ENCODE measurements at regions not wholly inside any gene's neighbourhood (a gene's known extent, or its start where the extent isn't known, plus 50 kb on each side); places are given as distances from the start of the nearest gene placed in this dataset.
A peak's percentile ranks its signal among the peaks of the same experiment; 100 is the strongest.
"Not testable (repeated sequence)": the region's sequence is repeated elsewhere in the genome, so short reads cannot be mapped to it uniquely, and the experiment has no call there.

GRCh38 chr4:134622199-134622598 lies 420.6 kb upstream of the PABPC4L start:
- peak; percentile 24 to 71 (median 35) for ATAC-seq
- FAIRE-seq: no peak
- intact Hi-C loops (cut with DNase I): no loop called here
- Histone ChIP-seq H3K9me3 (no peaks in the 10 kb centered on the region), H3K36me3 (no peaks in the 10 kb centered on the region), H3K27ac (peak overlapping the region in 3 of 4 donors; percentile 64 to 85 (median 84)), H3K4me1 (peaks cover 5 to 27% (median 23%) of the 10 kb centered on the region in 3 donors), H3K4me3 (no peak overlapping the region), H3K27me3 (no peaks in the 10 kb centered on the region)
- no peak for DNase-seq
- 83 to 89% methylated on average over 2 of the region's 2 CpGs for WGBS, 2 donors
- TF ChIP-seq CTCF (IDR thresholded peaks at IDR 0.05): no peak

DNA sequence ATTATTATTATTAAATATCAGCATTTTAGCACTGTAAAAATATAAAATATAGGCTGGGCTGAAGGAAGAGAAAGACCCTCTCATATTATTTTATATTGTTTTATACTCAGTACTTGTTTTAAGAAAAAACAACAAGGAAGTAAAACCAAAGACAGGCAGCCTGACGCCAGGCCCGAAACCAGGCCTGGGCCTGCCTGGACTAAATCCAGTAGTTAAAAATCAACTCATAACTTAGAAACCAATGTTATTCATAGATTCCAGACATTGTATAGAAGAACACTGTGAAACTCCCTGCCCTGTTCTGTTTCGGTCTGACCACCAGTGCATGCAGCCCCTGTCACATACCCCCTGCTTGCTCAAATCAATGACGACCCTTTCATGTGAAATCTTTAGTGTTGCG lies 420.1 kb upstream of the PABPC4L start:
- Histone ChIP-seq H3K27ac (peak overlapping the region in 3 of 4 donors; percentile 64 to 85 (median 84)), H3K4me1 (peaks cover 5 to 27% (median 23%) of the 10 kb centered on the region in 3 donors)
- H3K4me3 ChIP-seq; H3K27me3 ChIP-seq; intact Hi-C loops (cut with DNase I); FAIRE-seq; H3K36me3 ChIP-seq; H3K9me3 ChIP-seq: not testable (repeated sequence)
- ATAC-seq: peak; percentile 50 to 76 (median 68)
- peak in 4 of 6 donors; percentile 26 to 44 (median 29) for DNase-seq
- 30 to 41% methylated on average over 4 to 5 of the region's 5 CpGs for WGBS, 2 donors

DNA sequence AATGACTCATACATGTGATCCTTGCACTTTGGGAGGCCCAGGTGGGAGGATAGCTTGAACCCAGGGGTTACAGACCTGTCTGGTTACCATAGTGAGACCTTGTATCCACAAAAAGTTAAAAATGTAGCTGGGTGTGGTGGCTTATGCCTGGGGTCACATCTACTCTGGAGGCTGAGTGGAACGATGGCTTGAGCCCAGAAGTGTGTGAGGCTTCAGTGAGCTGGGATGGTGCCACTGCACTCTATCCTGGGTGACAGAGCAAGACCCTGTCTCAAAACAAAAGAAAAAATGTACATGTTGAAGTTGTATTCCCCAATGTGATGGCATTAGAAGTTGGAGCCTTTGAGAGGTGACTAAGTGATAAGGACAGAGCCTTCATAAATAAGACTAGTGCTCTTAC lies 409.4 kb upstream of the PABPC4L start:
- Histone ChIP-seq H3K36me3 (no peaks in the 10 kb centered on the region), H3K27me3 (no peaks in the 10 kb centered on the region), H3K4me3 (no peak overlapping the region), H3K9me3 (no peaks in the 10 kb centered on the region), H3K4me1 (no peaks in the 10 kb centered on the region), H3K27ac (no peak overlapping the region)
- no peak for ATAC-seq
- DNase-seq: no peak
- no peak for TF ChIP-seq CTCF (IDR thresholded peaks at IDR 0.05)
- intact Hi-C loops (cut with DNase I): no loop called here
- FAIRE-seq: no peak
- 96 to 100% methylated on average over 1 of the region's 1 CpG for WGBS, 2 donors

DNA sequence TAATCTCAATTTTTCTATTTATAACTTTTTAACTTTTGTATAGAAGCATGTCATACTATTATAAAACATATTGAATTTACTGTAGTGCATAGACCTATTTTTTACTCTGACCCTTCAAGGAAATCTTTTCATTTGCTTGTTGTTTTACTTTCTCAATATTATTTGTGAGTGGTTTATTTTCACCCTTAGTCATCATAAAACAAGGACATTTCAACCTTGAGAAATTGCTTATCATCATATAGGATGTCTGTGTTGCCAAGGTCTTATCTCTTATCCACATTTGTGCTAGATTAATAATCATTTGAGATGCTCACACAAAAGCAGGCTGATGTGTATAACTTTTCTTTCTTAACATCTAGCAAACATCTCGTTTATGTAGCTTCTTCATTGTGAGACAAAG lies 408.6 kb upstream of the PABPC4L start:
- H3K4me3 ChIP-seq: no peak overlapping the region
- no peak for TF ChIP-seq CTCF (IDR thresholded peaks at IDR 0.05)
- no peak for FAIRE-seq
- no peaks in the 10 kb centered on the region for H3K9me3 ChIP-seq
- intact Hi-C loops (cut with DNase I): no loop called here
- ATAC-seq: no peak
- DNase-seq: no peak
- H3K27me3 ChIP-seq: no peaks in the 10 kb centered on the region
- WGBS, 2 donors: 43 to 47% methylated on average over 1 of the region's 1 CpG
- no peaks in the 10 kb centered on the region for H3K4me1 ChIP-seq
- no peak overlapping the region for H3K27ac ChIP-seq
- no peaks in the 10 kb centered on the region for H3K36me3 ChIP-seq

GRCh38 chr4:134601706-134602105 lies 400.1 kb upstream of the PABPC4L start:
- no peak for FAIRE-seq
- no peak overlapping the region for H3K4me3 ChIP-seq
- H3K27me3 ChIP-seq: no peaks in the 10 kb centered on the region
- peaks cover 0 to 13% (median 0%) of the 10 kb centered on the region in 3 donors for H3K4me1 ChIP-seq
- H3K9me3 ChIP-seq: peaks cover 0 to 2% (median 0%) of the 10 kb centered on the region in 4 donors
- intact Hi-C loops (cut with DNase I): no loop called here
- H3K27ac ChIP-seq: no peak overlapping the region
- ATAC-seq: peak in 2 of 4 donors; percentile 39 to 76
- 0 to 47% methylated on average over 1 of the region's 1 CpG for WGBS, 2 donors
- no peaks in the 10 kb centered on the region for H3K36me3 ChIP-seq
- no peak for DNase-seq
- no peak for TF ChIP-seq CTCF (IDR thresholded peaks at IDR 0.05)

Measured in pancreas (tissue), 10 donors.